AG08395 (cell line): ENCODE measurements at regions not wholly inside any gene's neighbourhood (a gene's known extent, or its start where the extent isn't known, plus 50 kb on each side); places are given as distances from the start of the nearest gene placed in this dataset.
"Not testable (repeated sequence)": the region's sequence is repeated elsewhere in the genome, so short reads cannot be mapped to it uniquely, and the experiment has no call there.

ENCODE experiments used
- DNase-seq: peaks from one replicate; pipeline ENCODE4 v3.0.0; 2012; ENCODE audit warnings: mixed read lengths, low spot score

- DNase-seq = no peak
Observed at GRCh38 chr2:220781622-220782241, 790.4 kb downstream of the EPHA4 start.

GRCh38 chr2:220782609-220783113 lies 789.4 kb downstream of the EPHA4 start:
- no peak for DNase-seq

- no peak for DNase-seq
Observed at GRCh38 chr2:220783671-220784070, 788.4 kb downstream of the EPHA4 start.

GRCh38 chr2:220785178-220785577 lies 786.9 kb downstream of the EPHA4 start:
- DNase-seq = no peak

GRCh38 chr2:220786216-220786615 lies 785.9 kb downstream of the EPHA4 start:
- no peak for DNase-seq

GRCh38 chr2:220787251-220787650 lies 784.9 kb downstream of the EPHA4 start:
- DNase-seq = no peak

GRCh38 chr2:220789961-220790360 lies 782.1 kb downstream of the EPHA4 start:
- DNase-seq = peak; percentile 47

- DNase-seq = no peak
Observed at GRCh38 chr2:220795705-220796104, 776.4 kb downstream of the EPHA4 start.

GRCh38 chr2:220811115-220811514 lies 761.0 kb downstream of the EPHA4 start:
- DNase-seq = no peak

- DNase-seq = peak; percentile 8
Observed at GRCh38 chr2:220811952-220812570, 760.0 kb downstream of the EPHA4 start.

GRCh38 chr2:220814441-220814840 lies 757.7 kb downstream of the EPHA4 start:
- no peak for DNase-seq

GRCh38 chr2:220815698-220816097 lies 756.4 kb downstream of the EPHA4 start:
- no peak for DNase-seq

GRCh38 chr2:220821683-220822082 lies 750.4 kb downstream of the EPHA4 start:
- no peak for DNase-seq

GRCh38 chr2:220823590-220823989 lies 748.5 kb downstream of the EPHA4 start:
- not testable (repeated sequence) for DNase-seq

GRCh38 chr2:220833446-220833845 lies 738.7 kb downstream of the EPHA4 start:
- DNase-seq = no peak

- DNase-seq = no peak
Observed at GRCh38 chr2:220835583-220835982, 736.5 kb downstream of the EPHA4 start.

- no peak for DNase-seq
Observed at GRCh38 chr2:220837226-220837625, 734.9 kb downstream of the EPHA4 start.

- DNase-seq = no peak
Observed at GRCh38 chr2:220842901-220843665, 729.0 kb downstream of the EPHA4 start.

GRCh38 chr2:220845766-220846273 lies 726.3 kb downstream of the EPHA4 start:
- DNase-seq = no peak

GRCh38 chr2:220847006-220847405 lies 725.1 kb downstream of the EPHA4 start:
- no peak for DNase-seq

GRCh38 chr2:220847589-220847988 lies 724.5 kb downstream of the EPHA4 start:
- peak; percentile 65 for DNase-seq

GRCh38 chr2:220849433-220849832 lies 722.7 kb downstream of the EPHA4 start:
- no peak for DNase-seq

- DNase-seq = no peak
Observed at GRCh38 chr2:220850116-220850515, 722.0 kb downstream of the EPHA4 start.
